ENCODE measurements at regions not wholly inside any gene's neighbourhood (a gene's known extent, or its start where the extent isn't known, plus 50 kb on each side); places are given as distances from the start of the nearest gene placed in this dataset.

GRCh38 chr1:165073185-165074007, 283.1 kb downstream of the LMX1A start:
- peak; percentile 93 for FAIRE-seq

DNA sequence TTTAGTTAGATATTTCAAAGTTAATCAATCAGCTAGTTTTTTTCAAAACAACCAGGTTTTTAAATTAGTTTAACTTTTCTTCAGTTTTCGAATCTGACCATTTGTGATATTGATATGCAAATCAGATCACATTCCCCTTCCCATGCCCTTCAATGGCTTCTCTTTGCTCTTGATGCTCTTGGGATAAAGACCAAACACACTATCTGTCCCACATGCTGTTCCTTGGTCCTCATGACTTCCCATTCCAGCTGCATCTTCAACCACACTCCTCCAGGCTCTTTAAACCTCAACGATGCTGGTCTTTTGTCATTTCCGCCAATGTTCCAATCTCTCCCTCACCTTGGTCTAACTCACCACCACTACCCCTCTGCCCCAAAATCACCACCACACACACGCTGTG, 285.8 kb downstream of the LMX1A start:
- no peak for FAIRE-seq

- no peak for FAIRE-seq
Measured at GRCh38 chr1:165069829-165070228, 286.7 kb downstream of the LMX1A start.

DNA sequence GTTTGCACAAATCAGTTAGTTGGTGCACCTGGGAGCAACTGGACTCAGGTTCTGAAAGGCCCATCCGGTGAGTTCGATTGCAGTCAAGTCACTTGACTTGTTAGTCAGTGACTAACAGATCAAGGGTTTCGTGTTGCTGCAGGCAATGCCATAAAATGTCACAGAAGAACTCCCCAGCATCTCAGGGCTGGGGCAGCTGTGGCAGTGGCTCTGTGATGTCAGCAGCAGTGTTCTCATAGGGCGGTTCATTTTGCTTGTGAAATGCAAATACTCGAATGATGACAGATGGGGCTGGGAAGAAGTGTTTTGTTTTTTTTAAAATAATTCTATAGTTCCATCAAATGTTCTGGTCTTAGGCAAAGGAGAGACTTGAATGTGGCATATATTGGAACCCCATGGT, 287.8 kb downstream of the LMX1A start:
- FAIRE-seq = no peak

- FAIRE-seq = no peak
Measured at GRCh38 chr1:165067829-165068228, 288.7 kb downstream of the LMX1A start.

DNA sequence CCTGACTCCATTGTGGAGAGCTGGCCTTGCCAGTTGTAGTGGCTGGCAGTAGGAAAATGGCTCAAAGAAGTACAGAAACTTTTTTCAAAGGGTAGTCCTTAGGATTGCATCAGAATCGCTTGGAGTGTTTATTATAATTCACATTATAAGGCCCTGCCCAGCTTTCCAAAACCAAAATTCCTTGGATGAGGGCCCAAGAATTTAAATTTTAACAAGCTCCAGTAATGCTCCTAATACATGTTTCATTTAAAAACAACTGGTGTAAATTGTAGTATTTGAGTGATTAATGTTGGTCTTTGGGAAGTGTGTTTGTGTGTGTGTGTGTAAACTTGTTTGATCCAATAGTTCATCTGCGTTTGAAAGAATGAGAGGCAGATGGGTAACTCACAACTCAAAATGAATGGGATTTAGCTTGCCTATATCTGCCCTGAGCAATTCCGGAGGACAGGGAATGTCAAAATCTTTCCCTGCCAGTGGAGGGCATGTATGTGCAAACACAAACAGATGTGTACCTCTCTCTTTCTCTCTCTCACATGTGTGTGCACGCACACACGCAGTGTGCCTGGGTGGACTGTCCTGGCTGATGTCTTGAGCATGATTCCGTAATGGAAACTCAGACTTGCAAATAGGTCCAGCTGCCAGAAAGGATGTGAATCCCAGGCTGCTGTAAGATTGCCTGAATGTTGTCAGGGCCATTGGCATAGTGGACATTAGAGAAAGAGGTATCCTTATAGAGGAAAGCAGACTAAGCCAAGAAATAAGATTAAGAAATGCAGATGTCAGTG, 293.1 kb downstream of the LMX1A start:
- FAIRE-seq = no peak

DNA sequence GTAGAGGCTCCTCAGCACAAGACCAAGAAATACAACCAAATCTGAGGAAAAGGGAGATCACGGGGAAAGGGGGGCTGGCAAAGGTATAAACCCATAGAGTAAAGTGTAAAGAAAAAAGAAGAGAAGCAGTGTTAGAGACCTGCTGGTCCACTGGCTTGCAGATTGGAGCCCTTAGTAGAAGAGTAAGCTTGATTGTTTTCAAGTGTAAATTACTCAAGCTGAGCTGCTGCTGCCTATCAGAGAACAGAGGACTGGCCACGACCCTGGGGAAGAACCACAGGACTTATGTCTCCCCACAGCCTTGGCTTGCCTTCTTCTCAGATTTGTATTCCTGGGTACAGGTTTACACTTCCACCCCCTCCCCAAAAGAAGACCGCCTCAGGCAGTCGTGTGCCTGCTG, 294.2 kb downstream of the LMX1A start:
- FAIRE-seq = no peak

- no peak for FAIRE-seq
Measured at GRCh38 chr1:165060285-165060793, 296.2 kb downstream of the LMX1A start.

DNA sequence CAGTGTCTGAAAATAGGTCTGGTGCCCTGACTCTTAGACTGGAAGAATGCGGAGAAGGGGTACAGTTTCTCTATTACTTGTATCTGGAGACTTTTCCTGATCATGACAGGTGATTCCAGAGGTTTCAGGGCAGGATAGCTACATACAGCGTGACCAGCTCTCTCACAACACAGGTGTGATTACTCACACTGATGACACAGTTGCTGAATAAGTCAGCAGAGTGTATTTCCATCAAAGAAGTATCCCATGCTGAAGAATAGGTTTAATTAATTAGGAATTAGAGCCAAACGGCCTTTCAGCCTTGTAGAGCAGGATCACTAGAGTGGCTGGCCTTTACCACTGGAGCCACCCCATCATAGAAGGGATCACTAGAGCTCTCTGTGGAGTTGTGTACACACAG, 298.6 kb downstream of the LMX1A start:
- FAIRE-seq = no peak

- no peak for FAIRE-seq
Measured at GRCh38 chr1:165056914-165057313, 299.6 kb downstream of the LMX1A start.

DNA sequence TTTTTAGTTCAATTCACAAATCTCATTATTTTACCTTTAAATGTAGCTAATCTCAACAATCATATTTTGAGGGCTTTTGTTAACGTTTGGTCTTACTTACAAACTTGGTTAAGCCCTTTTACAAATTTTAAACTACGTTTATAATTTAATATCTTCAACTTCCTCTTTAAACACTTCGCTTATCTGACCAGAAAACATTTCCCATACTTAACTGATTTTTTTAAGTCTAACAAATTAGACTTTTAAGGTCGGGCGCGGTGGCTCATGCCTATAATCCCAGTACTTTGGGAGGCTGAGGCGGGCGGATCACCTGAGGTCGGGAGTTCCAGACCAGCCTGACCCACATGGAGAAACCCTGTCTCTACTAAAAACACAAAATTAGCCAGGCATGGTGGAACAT, 300.9 kb downstream of the LMX1A start:
- FAIRE-seq = no peak

DNA sequence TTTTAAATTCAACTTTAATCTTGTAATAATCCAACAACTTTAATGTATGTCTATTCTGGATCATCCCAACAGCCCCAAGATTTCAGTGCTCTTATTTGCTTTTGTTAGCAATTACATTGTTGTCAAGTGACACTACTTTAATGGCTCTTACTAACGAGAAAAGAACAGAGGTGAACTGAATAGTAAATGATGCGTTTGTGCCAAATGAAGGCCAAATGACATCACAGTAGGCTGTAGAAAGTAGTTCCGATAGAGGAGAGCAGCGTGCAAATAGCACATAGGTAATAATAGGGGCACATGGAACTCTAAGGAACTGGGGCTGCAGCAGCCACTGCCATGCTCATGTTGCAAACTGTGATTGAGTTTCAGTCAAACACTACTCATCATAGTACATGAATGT, 301.9 kb downstream of the LMX1A start:
- no peak for FAIRE-seq

DNA sequence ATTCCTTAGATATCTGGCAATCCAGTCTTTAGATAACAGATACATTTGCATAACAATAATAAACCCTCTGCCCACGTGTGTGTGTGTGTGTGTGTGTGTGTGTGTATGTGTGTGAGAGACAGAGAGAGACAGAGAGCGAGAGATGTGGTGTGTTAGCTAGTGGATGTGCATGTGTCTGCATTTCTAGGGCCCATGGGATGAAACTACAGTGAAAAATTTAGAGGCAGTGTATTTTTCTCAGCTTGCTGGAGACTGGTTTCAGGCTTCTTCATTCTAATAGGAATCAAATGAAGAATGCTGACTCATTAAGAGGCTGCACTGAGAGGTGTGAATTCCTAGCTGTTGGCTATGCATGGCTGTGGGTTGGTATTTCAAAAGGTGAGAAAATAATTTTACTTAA, 303.2 kb downstream of the LMX1A start:
- FAIRE-seq = no peak

DNA sequence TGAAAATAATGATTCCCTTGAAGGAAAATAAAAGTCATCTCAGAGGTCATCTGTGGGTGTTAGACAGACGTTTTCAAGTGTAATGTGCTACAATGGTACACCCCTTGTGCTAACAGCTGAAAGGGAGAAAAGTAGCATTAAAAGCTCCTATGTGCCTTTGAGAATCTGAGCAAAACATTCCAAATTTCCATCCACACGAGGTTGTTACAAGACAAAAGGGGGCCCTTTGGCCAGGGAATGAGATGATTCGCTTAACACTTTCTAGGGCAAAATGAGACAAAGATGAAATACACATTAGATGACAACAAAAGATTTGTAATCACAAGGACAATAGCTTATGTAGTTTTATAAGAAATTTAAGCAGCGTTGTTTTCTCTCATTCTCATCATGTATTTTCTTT, 303.6 kb downstream of the LMX1A start:
- no peak for FAIRE-seq

DNA sequence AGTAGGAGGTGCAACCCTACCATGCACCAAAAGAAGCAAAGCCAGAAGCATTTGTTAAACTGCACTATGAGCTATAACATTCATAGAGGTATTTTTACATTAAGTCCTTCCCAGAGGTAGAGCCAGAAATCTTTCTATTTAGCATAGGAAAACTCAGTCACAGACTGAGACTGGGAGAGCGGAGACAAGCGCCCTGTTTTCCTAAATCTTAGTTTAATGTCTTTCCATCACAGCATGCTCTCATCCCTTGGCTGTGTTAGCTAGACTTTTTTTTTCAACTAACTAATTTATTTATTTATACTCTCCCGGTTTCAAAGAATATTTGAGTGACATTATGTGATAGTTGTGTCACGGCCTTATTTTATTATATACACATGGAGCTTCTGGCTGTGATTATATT, 304.1 kb downstream of the LMX1A start:
- no peak for FAIRE-seq

GRCh38 chr1:165050246-165050645, 306.3 kb downstream of the LMX1A start:
- no peak for FAIRE-seq

DNA sequence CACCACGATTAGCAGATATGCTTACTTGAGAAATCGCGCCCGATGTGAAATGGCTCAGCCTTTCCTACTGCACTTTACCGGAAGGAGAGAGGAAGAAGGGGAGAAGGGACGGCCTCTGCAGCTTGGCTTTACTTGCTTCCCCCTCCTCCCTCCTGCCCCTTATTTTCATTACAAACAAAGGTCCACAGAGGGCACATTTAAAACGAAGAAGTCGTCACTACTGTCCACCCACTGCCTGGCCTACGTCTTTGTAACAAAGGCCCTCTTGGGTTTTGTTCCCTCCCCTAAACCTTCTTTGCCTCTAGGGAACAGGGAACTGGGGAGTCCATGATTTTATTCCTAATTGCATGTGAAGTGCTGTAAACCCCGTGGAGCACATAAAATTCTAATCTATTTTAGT, 308.5 kb downstream of the LMX1A start:
- no peak for FAIRE-seq

DNA sequence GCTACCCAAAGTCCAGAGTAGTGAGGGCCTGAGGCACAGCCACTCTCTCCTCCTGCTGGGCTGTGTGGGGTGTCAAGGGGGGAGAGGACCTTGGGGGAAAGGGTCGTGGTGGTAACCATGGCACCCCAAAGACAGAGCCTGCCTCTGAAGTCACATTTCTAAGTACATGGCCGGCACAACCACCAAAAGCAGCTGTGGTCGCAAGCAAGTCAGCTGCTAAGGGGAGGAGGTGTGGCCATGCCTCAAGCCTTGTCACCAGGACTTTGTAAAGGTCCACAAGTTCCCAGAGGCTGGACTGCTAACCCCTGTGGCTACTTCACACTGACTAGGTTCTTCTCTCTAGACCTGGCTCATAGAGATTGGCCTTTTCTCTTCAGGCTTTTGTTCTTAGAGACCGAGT, 310.6 kb downstream of the LMX1A start:
- FAIRE-seq = no peak

GRCh38 chr1:165040641-165041040, 315.9 kb downstream of the LMX1A start:
- FAIRE-seq = no peak

DNA sequence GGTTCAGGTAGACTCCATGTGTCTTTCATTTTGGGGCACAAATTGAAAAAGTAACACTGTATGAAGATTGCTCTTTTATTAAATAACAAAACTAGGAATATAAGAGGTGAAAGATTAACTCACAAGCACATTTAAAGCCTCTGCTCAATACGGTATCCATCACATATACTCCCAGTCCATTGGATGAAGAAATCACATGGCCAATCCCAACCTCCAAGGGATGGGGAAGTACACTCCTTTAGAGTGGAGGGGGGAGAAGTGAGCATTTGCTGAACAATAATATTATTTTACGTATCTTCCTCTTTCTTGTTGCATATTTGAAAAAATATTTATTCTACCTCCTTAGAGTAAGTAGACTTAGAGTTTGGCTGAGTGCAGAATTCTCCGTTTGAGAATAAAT, 316.5 kb downstream of the LMX1A start:
- no peak for FAIRE-seq

GRCh38 chr1:165036403-165036802, 320.1 kb downstream of the LMX1A start:
- no peak for FAIRE-seq

- FAIRE-seq = no peak
Measured at GRCh38 chr1:165034136-165034809, 322.2 kb downstream of the LMX1A start.

DNA sequence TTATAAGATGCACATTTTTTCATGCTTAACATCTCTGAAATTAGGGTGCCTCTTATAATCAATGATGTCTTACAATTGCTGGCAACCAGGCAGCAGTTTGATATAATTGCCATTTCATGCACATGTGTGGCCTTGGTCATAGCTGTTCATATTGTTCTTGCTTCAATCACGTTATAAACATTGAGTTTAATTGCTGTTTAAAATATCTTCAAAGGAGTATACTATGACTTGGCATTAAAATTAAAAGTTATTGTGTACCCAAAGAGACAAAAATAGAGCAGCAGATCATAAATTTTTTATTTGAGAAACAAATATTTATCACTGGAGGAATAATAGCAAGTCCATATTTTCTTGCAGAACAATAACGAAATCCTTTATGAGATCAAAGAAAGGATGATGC, 325.5 kb downstream of the LMX1A start:
- FAIRE-seq = no peak

DNA sequence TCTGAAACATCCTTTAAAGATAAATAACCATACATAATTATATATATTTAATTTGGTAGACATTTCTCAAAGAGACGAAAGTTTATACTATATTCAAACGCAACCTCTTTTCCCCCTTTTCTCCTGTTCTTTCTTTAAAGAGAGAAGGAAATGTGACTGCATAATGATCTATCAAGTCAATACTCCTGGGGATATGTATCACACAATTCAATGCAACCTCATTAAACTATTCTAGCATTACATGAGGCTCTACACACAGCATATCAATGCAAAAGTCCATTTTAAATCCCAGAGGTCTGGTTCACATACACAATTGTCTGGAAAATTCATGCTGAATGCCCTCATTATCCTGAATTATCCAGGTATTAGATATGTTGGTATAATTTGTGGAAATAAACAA, 330.7 kb downstream of the LMX1A start:
- FAIRE-seq = no peak
